Glutamatergic neuron (in vitro differentiated cells): ENCODE measurements at regions not wholly inside any gene's neighbourhood (a gene's known extent, or its start where the extent isn't known, plus 50 kb on each side); places are given as distances from the start of the nearest gene placed in this dataset.

ENCODE experiments used
- DNase-seq: peaks from one replicate; pipeline ENCODE4 v3.0.0; 2022
- H3K27ac Mint-ChIP-seq: one replicate; pipeline ENCODE4 v1.8.0; 2020; ENCODE audit warnings: mild to moderate bottlenecking, mixed read lengths, inconsistent platforms; ENCODE audit not compliant: unreplicated experiment
- H3K27me3 Mint-ChIP-seq: one replicate; pipeline ENCODE4 v1.8.0; 2020; ENCODE audit warnings: mild to moderate bottlenecking, moderate library complexity, mixed read lengths, inconsistent platforms; ENCODE audit not compliant: unreplicated experiment
- H3K36me3 Mint-ChIP-seq: one replicate; pipeline ENCODE4 v1.8.0; 2020; ENCODE audit warnings: mild to moderate bottlenecking, mixed read lengths, inconsistent platforms; ENCODE audit not compliant: unreplicated experiment
- H3K4me1 Mint-ChIP-seq: one replicate; pipeline ENCODE4 v1.8.0; 2020; ENCODE audit warnings: mild to moderate bottlenecking, low read depth, mixed read lengths, inconsistent platforms; ENCODE audit not compliant: unreplicated experiment
- H3K4me3 Mint-ChIP-seq: one replicate; pipeline ENCODE4 v1.8.0; 2020; ENCODE audit warnings: mild to moderate bottlenecking, mixed read lengths, inconsistent platforms; ENCODE audit not compliant: unreplicated experiment
- H3K9me3 Mint-ChIP-seq: one replicate; pipeline ENCODE4 v1.8.0; 2020; ENCODE audit warnings: mild to moderate bottlenecking, moderate library complexity, mixed read lengths, inconsistent platforms; ENCODE audit not compliant: unreplicated experiment
- TF ChIP-seq, protein P1 (sequence below): fragments of 200-600 bp; sonication (generic); IDR thresholded peaks from one replicate; pipeline ENCODE4 v1.5.0; 2021; ENCODE audit not compliant: partially characterized antibody, unreplicated experiment

GRCh38 chr5:113788141-113788655 lies 274.7 kb downstream of the YTHDC2 start:
- Mint-ChIP-seq H3K27ac (no peak overlapping the region), H3K36me3 (no peaks in the 10 kb centered on the region), H3K27me3 (no peaks in the 10 kb centered on the region), H3K4me1 (no peaks in the 10 kb centered on the region), H3K4me3 (no peak overlapping the region), H3K9me3 (no peaks in the 10 kb centered on the region)
- no peak for DNase-seq
- TF ChIP-seq, protein P1, sequence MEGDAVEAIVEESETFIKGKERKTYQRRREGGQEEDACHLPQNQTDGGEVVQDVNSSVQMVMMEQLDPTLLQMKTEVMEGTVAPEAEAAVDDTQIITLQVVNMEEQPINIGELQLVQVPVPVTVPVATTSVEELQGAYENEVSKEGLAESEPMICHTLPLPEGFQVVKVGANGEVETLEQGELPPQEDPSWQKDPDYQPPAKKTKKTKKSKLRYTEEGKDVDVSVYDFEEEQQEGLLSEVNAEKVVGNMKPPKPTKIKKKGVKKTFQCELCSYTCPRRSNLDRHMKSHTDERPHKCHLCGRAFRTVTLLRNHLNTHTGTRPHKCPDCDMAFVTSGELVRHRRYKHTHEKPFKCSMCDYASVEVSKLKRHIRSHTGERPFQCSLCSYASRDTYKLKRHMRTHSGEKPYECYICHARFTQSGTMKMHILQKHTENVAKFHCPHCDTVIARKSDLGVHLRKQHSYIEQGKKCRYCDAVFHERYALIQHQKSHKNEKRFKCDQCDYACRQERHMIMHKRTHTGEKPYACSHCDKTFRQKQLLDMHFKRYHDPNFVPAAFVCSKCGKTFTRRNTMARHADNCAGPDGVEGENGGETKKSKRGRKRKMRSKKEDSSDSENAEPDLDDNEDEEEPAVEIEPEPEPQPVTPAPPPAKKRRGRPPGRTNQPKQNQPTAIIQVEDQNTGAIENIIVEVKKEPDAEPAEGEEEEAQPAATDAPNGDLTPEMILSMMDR: no peak

GRCh38 chr5:113789769-113790168 lies 276.3 kb downstream of the YTHDC2 start:
- no peaks in the 10 kb centered on the region for H3K36me3 Mint-ChIP-seq
- no peak for DNase-seq
- no peak overlapping the region for H3K4me3 Mint-ChIP-seq
- no peaks in the 10 kb centered on the region for H3K27me3 Mint-ChIP-seq
- H3K9me3 Mint-ChIP-seq: no peaks in the 10 kb centered on the region
- TF ChIP-seq, protein P1: no peak
- H3K27ac Mint-ChIP-seq: no peak overlapping the region
- no peaks in the 10 kb centered on the region for H3K4me1 Mint-ChIP-seq

DNA sequence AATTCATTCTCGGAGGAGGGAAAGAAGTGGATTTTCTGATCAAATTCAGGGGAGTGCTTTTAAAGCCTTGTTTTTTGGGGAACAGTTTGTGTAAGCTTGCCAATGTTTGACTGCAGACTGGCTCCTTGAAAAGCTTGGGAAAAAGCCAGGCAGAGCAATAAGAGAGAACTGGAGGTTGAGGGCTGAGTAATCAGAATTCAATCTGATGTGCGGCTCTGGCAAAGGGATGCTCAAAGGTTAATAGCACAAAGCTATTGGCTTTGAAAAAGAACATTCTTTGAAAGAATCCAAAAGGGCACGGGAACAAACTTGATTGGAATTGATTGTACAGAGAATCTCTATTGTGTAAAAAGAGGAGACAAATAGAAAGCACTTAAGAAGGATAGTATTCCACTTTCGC lies 279.3 kb downstream of the YTHDC2 start:
- H3K27me3 Mint-ChIP-seq: no peaks in the 10 kb centered on the region
- H3K36me3 Mint-ChIP-seq: no peaks in the 10 kb centered on the region
- no peaks in the 10 kb centered on the region for H3K4me1 Mint-ChIP-seq
- no peak overlapping the region for H3K27ac Mint-ChIP-seq
- no peaks in the 10 kb centered on the region for H3K9me3 Mint-ChIP-seq
- DNase-seq: no peak
- TF ChIP-seq, protein P1: no peak
- H3K4me3 Mint-ChIP-seq: no peak overlapping the region

DNA sequence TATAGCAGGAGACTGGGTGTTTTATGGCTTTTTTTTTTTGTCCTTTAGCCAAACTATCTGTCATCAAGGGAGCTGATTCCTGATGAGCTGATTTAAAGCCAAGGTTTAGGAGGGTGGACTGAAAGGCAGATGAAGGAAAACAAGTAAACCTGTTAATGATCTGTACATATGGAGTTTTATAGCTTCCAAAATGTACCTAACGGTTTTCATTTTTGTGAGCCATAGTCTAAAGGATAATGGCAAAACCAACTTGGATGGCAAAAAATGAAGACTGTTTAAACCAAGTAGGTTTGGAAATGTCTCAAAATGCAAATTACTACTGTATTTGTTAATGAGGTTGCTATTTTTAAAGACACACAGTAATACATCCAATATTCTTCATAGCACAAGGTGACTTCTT lies 281.5 kb downstream of the YTHDC2 start:
- no peak for DNase-seq
- TF ChIP-seq, protein P1: no peak
- H3K9me3 Mint-ChIP-seq: no peaks in the 10 kb centered on the region
- H3K4me3 Mint-ChIP-seq: no peak overlapping the region
- H3K4me1 Mint-ChIP-seq: no peaks in the 10 kb centered on the region
- peaks cover 7% of the 10 kb centered on the region for H3K36me3 Mint-ChIP-seq
- H3K27ac Mint-ChIP-seq: no peak overlapping the region
- H3K27me3 Mint-ChIP-seq: no peaks in the 10 kb centered on the region

GRCh38 chr5:113800686-113801085 lies 287.2 kb downstream of the YTHDC2 start:
- H3K27me3 Mint-ChIP-seq: no peaks in the 10 kb centered on the region
- DNase-seq: no peak
- TF ChIP-seq, protein P1: no peak
- no peaks in the 10 kb centered on the region for H3K9me3 Mint-ChIP-seq
- H3K4me3 Mint-ChIP-seq: no peak overlapping the region
- peaks cover 7% of the 10 kb centered on the region for H3K36me3 Mint-ChIP-seq
- H3K27ac Mint-ChIP-seq: no peak overlapping the region
- peaks cover 4% of the 10 kb centered on the region for H3K4me1 Mint-ChIP-seq
